H1 (cell line): ENCODE measurements at regions not wholly inside any gene's neighbourhood (a gene's known extent, or its start where the extent isn't known, plus 50 kb on each side); places are given as distances from the start of the nearest gene placed in this dataset.

ENCODE experiments used
- CTCF ChIA-PET: fragments of 300-600 bp; sonication (Branson Sonifier 250); formaldehyde crosslinking; loops from one replicate; lab custom pipeline; 2021; ENCODE audit not compliant: partially characterized antibody; lab: Charles Lee
- POLR2A ChIA-PET: fragments of 300-600 bp; sonication (Branson Sonifier 250); formaldehyde crosslinking; loops from one replicate; lab custom pipeline; 2021; ENCODE audit warnings: inconsistent platforms; ENCODE audit not compliant: partially characterized antibody; lab: Charles Lee
- DNase-seq, 2 experiments: peaks; one replicate each; pipeline versions ENCODE4 v3.0.0 to v3.0.0-alpha.2; 2010 to 2022; ENCODE audit warnings: low spot score in 2 of 2, low read depth in 1 of 2, mixed read lengths in 1 of 2
- FAIRE-seq: peaks from 2 replicates; lab custom pipeline; 2011; peaks lifted over from hg19 to GRCh38; lab: Jason Lieb, UNC
- H2AFZ ChIP-seq: 2 replicates; pipeline ENCODE4 v1.8.1; 2012; ENCODE audit warnings: low read length, inconsistent platforms
- H2AK5ac ChIP-seq: 2 replicates; pipeline ENCODE4 v1.6.1; 2013; ENCODE audit warnings: low read depth, low read length
- H2BK120ac ChIP-seq: replicated peaks from 2 replicates; pipeline ENCODE3; 2013; ENCODE audit warnings: low read depth, low read length, inconsistent platforms
- H2BK12ac ChIP-seq: 2 replicates; pipeline ENCODE4 v1.6.1; 2013; ENCODE audit warnings: low read depth, low read length
- H2BK15ac ChIP-seq: 2 replicates; pipeline ENCODE4 v1.6.1; 2013; ENCODE audit warnings: low read length
- H2BK20ac ChIP-seq: 2 replicates; pipeline ENCODE4 v1.6.1; 2013; ENCODE audit warnings: low read length
- H2BK5ac ChIP-seq: 2 replicates; pipeline ENCODE4 v1.6.1; 2013; ENCODE audit warnings: low read depth, low read length
- H3K14ac ChIP-seq: 2 replicates; pipeline ENCODE4 v1.6.1; 2013; ENCODE audit warnings: inconsistent platforms; ENCODE audit not compliant: insufficient read length
- H3K18ac ChIP-seq: 2 replicates; pipeline ENCODE4 v1.6.1; 2013; ENCODE audit warnings: low read length; ENCODE audit errors: extremely low read depth
- H3K23ac ChIP-seq: 2 replicates; pipeline ENCODE4 v1.6.1; 2013; ENCODE audit warnings: inconsistent platforms; ENCODE audit not compliant: insufficient read length
- H3K23me2 ChIP-seq: 2 replicates; pipeline ENCODE4 v1.6.1; 2013; ENCODE audit warnings: low read depth, low read length
- H3K27ac ChIP-seq: 2 replicates; pipeline ENCODE4 v1.6.1; 2011; ENCODE audit warnings: low read depth, low read length, inconsistent platforms
- H3K27me3 ChIP-seq, 4 experiments: replicated peaks in 1 of 4; 1 replicate in 1 of 4; 2 replicates in 3 of 4; pipeline versions ENCODE4 v1.6.1 to v1.8.1; 2011 to 2013; ENCODE audit warnings: low read length in 3 of 4, mild to moderate bottlenecking in 3 of 4, inconsistent platforms in 2 of 4, mixed read lengths in 2 of 4, moderate library complexity in 1 of 4; ENCODE audit not compliant: control insufficient read depth in 3 of 4, insufficient read depth in 3 of 4; ENCODE audit errors: extremely low read depth in 1 of 4
- H3K36me3 ChIP-seq, 4 experiments: 2 replicates each; pipeline versions ENCODE4 v1.6.1 to v1.8.1; 2011 to 2013; ENCODE audit warnings: mild to moderate bottlenecking in 4 of 4, low read length in 3 of 4, moderate library complexity in 2 of 4, control low read depth in 1 of 4, inconsistent platforms in 1 of 4; ENCODE audit not compliant: insufficient read depth in 4 of 4, control insufficient read depth in 2 of 4
- H3K4ac ChIP-seq: replicated peaks from 2 replicates; pipeline ENCODE3; 2013; ENCODE audit warnings: low read length, low read depth, mixed read lengths, inconsistent platforms; ENCODE audit not compliant: insufficient read length
- H3K4me1 ChIP-seq, 4 experiments: replicated peaks in 1 of 4; 1 replicate in 1 of 4; 2 replicates in 3 of 4; pipeline versions ENCODE4 v1.6.1 to v1.8.1; 2011 to 2013; ENCODE audit warnings: low read length in 3 of 4, inconsistent platforms in 2 of 4, mixed read lengths in 1 of 4; ENCODE audit not compliant: insufficient read depth in 4 of 4, control insufficient read depth in 3 of 4
- H3K4me2 ChIP-seq, 2 experiments: 2 replicates each; pipeline versions ENCODE4 v1.6.1 to v1.8.1; 2011 to 2013; ENCODE audit warnings: low read depth in 2 of 2, low read length in 2 of 2, control low read depth in 1 of 2, inconsistent platforms in 1 of 2, mild to moderate bottlenecking in 1 of 2; ENCODE audit not compliant: insufficient read depth in 1 of 2
- H3K4me3 ChIP-seq, 4 experiments: fragments of 200-600, 300-600 bp in 1 of 4; sonication (generic), shearing (Covaris generic), sonication (Bioruptor Twin) in 1 of 4; 2 replicates each; pipeline versions ENCODE4 v1.5.1 to v1.8.1; 2011 to 2016; ENCODE audit warnings: low read length in 4 of 4, low read depth in 3 of 4, control low read depth in 2 of 4, inconsistent platforms in 2 of 4, mild to moderate bottlenecking in 2 of 4, mixed read lengths in 1 of 4, moderate library complexity in 1 of 4; ENCODE audit not compliant: insufficient read depth in 2 of 4; ENCODE audit errors: extremely low read depth in 1 of 4
- H3K56ac ChIP-seq: replicated peaks from 2 replicates; pipeline ENCODE3; 2013; ENCODE audit warnings: low read depth, mild to moderate bottlenecking, mixed read lengths, low read length, inconsistent platforms; ENCODE audit not compliant: insufficient read length
- H3K79me1 ChIP-seq: 2 replicates; pipeline ENCODE4 v1.6.1; 2013; ENCODE audit warnings: low read depth, low read length, control low read depth
- H3K79me2 ChIP-seq, 2 experiments: 2 replicates each; pipeline versions ENCODE4 v1.6.1 to v1.8.1; 2012 to 2013; ENCODE audit warnings: low read length in 2 of 2, mild to moderate bottlenecking in 2 of 2, inconsistent platforms in 1 of 2; ENCODE audit not compliant: insufficient read depth in 2 of 2, control insufficient read depth in 1 of 2
- H3K9ac ChIP-seq, 4 experiments: replicated peaks in 1 of 4; 1 replicate in 1 of 4; 2 replicates in 3 of 4; pipeline versions ENCODE4 v1.6.1 to v1.8.1; 2011 to 2013; ENCODE audit warnings: low read depth in 3 of 4, low read length in 3 of 4, control low read depth in 2 of 4, mild to moderate bottlenecking in 2 of 4, moderate library complexity in 2 of 4, inconsistent platforms in 1 of 4; ENCODE audit errors: extremely low read depth in 1 of 4
- H3K9me3 ChIP-seq, 2 experiments: 2 replicates each; pipeline versions ENCODE4 v1.6.1 to v1.8.1; 2012 to 2013; ENCODE audit warnings: mild to moderate bottlenecking in 2 of 2, moderate library complexity in 2 of 2, control low read depth in 1 of 2, inconsistent platforms in 1 of 2, low read depth in 1 of 2, low read length in 1 of 2, mixed read lengths in 1 of 2; ENCODE audit not compliant: insufficient read depth in 2 of 2
- H4K20me1 ChIP-seq, 2 experiments: replicated peaks in 1 of 2; 2 replicates each; pipeline versions ENCODE3 to v1.8.1; 2011 to 2013; ENCODE audit warnings: inconsistent platforms in 2 of 2, low read length in 2 of 2, mild to moderate bottlenecking in 1 of 2; ENCODE audit not compliant: insufficient read depth in 2 of 2, control insufficient read depth in 1 of 2
- H4K5ac ChIP-seq: 2 replicates; pipeline ENCODE4 v1.6.1; 2013; ENCODE audit warnings: low read length, low read depth, mixed read lengths, inconsistent platforms; ENCODE audit not compliant: insufficient read length
- H4K8ac ChIP-seq: 2 replicates; pipeline ENCODE4 v1.8.0; 2013; ENCODE audit warnings: mild to moderate bottlenecking, moderate library complexity, low read length, inconsistent platforms; ENCODE audit not compliant: insufficient read depth; ENCODE audit errors: extremely low read depth
- H4K91ac ChIP-seq: replicated peaks from 2 replicates; pipeline ENCODE3; 2013; ENCODE audit warnings: low read length, mixed read lengths, inconsistent platforms; ENCODE audit not compliant: insufficient read length
- CHD2 ChIP-seq: IDR thresholded peaks from 2 replicates; pipeline ENCODE4 v1.6.1; 2012; ENCODE audit warnings: low read length, improper control_type of control experiment
- EP300 ChIP-seq, 2 experiments: IDR thresholded peaks; 1 replicate in 1 of 2; 2 replicates in 1 of 2; pipeline ENCODE4 v1.6.1; 2011 to 2012; ENCODE audit warnings: low read depth in 2 of 2, low read length in 2 of 2, mild to moderate bottlenecking in 2 of 2, borderline replicate concordance in 1 of 2, inconsistent platforms in 1 of 2, moderate library complexity in 1 of 2
- KDM4A ChIP-seq: IDR thresholded peaks from one replicate; pipeline ENCODE4 v1.7.1; 2012; ENCODE audit warnings: low read depth, mild to moderate bottlenecking, moderate library complexity, low read length, inconsistent platforms; ENCODE audit not compliant: severe bottlenecking
- KDM5A ChIP-seq: fragments of 200-600 bp; IDR thresholded peaks from 2 replicates; pipeline ENCODE4 v1.7.1; 2012; ENCODE audit warnings: mild to moderate bottlenecking, low read length, inconsistent platforms, mixed read lengths
- RFX5 ChIP-seq: IDR thresholded peaks from 2 replicates; pipeline ENCODE4 v1.6.1; 2011; ENCODE audit warnings: low read depth, low read length, improper control_type of control experiment, borderline replicate concordance
- SP4 ChIP-seq: IDR thresholded peaks from 2 replicates; pipeline ENCODE4 v1.6.1; 2012; ENCODE audit warnings: low read length, inconsistent platforms
- WGBS, 2 experiments: shearing (Covaris generic) in 1 of 2; methylation state at CpG; one replicate each; pipeline versions ENCODE4 v1.1.6 to v1.1.7; 2013 to 2015; ENCODE audit warnings: low lambda C conversion rate in 2 of 2, mixed read lengths in 2 of 2, inconsistent platforms in 1 of 2, low coverage in 1 of 2, missing lambda C conversion rate in 1 of 2; ENCODE audit not compliant: insufficient replicate concordance in 2 of 2, insufficient coverage in 1 of 2, insufficient read length in 1 of 2; ENCODE audit errors: extremely low coverage in 1 of 2, missing lambda C conversion rate in 1 of 2; 5-methylcytosine and 5-hydroxymethylcytosine counted together

GRCh38 chr2:82524826-82525225 is 1934.3 kb downstream of the SUCLG1 start:
- ChIA-PET POLR2A (no interaction called here), CTCF (no interaction called here)
- Histone ChIP-seq H3K4me3 (no peak overlapping the region), H3K9me3 (no peaks in the 10 kb centered on the region), H3K4ac (no peak overlapping the region), H2BK20ac (no peak overlapping the region), H3K56ac (no peak overlapping the region), H3K23me2 (no peaks in the 10 kb centered on the region), H3K79me2 (no peaks in the 10 kb centered on the region), H2BK12ac (no peak overlapping the region), H3K9ac (no peak overlapping the region), H3K18ac (no peak overlapping the region), H4K5ac (no peak overlapping the region), H3K27me3 (no peaks in the 10 kb centered on the region), H2BK120ac (no peak overlapping the region), H3K14ac (no peak overlapping the region), H3K36me3 (no peaks in the 10 kb centered on the region), H4K91ac (no peak overlapping the region), H2BK15ac (no peak overlapping the region), H3K23ac (no peak overlapping the region), H3K79me1 (no peaks in the 10 kb centered on the region), H4K8ac (no peak overlapping the region), H4K20me1 (no peaks in the 10 kb centered on the region), H2AFZ (no peak overlapping the region), H2AK5ac (no peak overlapping the region), H2BK5ac (no peak overlapping the region), H3K4me2 (no peak overlapping the region), H3K27ac (no peak overlapping the region), H3K4me1 (no peaks in the 10 kb centered on the region)
- FAIRE-seq (no peak), DNase-seq (no peak)
- TF ChIP-seq KDM4A (no peak), RFX5 (no peak), KDM5A (no peak), EP300 (IDR thresholded peaks at IDR 0.05; ENCODE audit: borderline replicate concordance in 1 of 2, low read depth in 2 of 2, low read length in 2 of 2) (no peak), SP4 (no peak), CHD2 (no peak)
- WGBS, 2 experiments: 94% methylated on average over 7 of the region's 7 CpGs; no CpG with 5 or more reads in 1 of the 2 experiments
